Breast epithelium (tissue), 4 donors: ENCODE measurements at regions not wholly inside any gene's neighbourhood (a gene's known extent, or its start where the extent isn't known, plus 50 kb on each side); places are given as distances from the start of the nearest gene placed in this dataset.

ENCODE experiments used
- DNase-seq, 2 donors: peaks; one replicate each; pipeline ENCODE4 v3.0.0-alpha.2; 2019; ENCODE audit warnings: low spot score in 2 of 2
- H3K27ac ChIP-seq, 2 donors: fragments of 200-600 bp; sonication (generic) in 1 of 2; one replicate each; pipeline ENCODE4 v1.5.1; 2016 to 2019; ENCODE audit warnings: mild to moderate bottlenecking in 1 of 2
- H3K27me3 ChIP-seq, 2 donors: fragments of 200-600 bp; sonication (generic) in 1 of 2; one replicate each; pipeline versions ENCODE4 v1.5.1 to v1.6.0; 2017 to 2019; ENCODE audit warnings: control low read depth in 1 of 2, mild to moderate bottlenecking in 1 of 2
- H3K36me3 ChIP-seq: fragments of 200-600 bp; one replicate; pipeline ENCODE4 v1.5.1; 2019
- H3K4me1 ChIP-seq, 2 donors: fragments of 200-600 bp; sonication (generic); one replicate each; pipeline ENCODE4 v1.5.1; 2016 to 2019; ENCODE audit warnings: control low read depth in 1 of 2
- H3K4me3 ChIP-seq, 3 donors: fragments of 200-600 bp; sonication (generic); 1 replicate in 2 of 3; 2 replicates in 1 of 3; pipeline ENCODE4 v1.5.1; 2016 to 2019; ENCODE audit warnings: mild to moderate bottlenecking in 3 of 3, moderate library complexity in 2 of 3
- H3K9me3 ChIP-seq, 2 donors: fragments of 200-600 bp; sonication (generic) in 1 of 2; one replicate each; pipeline ENCODE4 v1.5.1; 2016 to 2019; ENCODE audit warnings: control low read depth in 1 of 2
- POLR2A ChIP-seq: fragments of 450-650 bp; IDR thresholded peaks from one replicate; pipeline ENCODE4 v1.6.1; 2016; ENCODE audit warnings: antibody characterized with exemption, mild to moderate bottlenecking, moderate library complexity
- POLR2AphosphoS5 ChIP-seq, 3 donors: sonication (generic); formaldehyde crosslinking; IDR thresholded peaks; one replicate each; pipeline ENCODE4 v1.6.1; 2017; ENCODE audit warnings: antibody characterized with exemption in 3 of 3
- intact Hi-C: fragments of 100-400 bp; cut with DNase I; formaldehyde crosslinking; loops from one replicate; pipeline ENCODE4 v1.15.1; 2023; ENCODE audit warnings: low total_unique reads
- TF ChIP-seq, protein P1 (sequence below), 3 donors: fragments of 450-650 bp; IDR thresholded peaks; one replicate each; pipeline ENCODE4 v1.5.1; 2016 to 2017; ENCODE audit warnings: antibody characterized with exemption in 3 of 3, mild to moderate bottlenecking in 3 of 3, moderate library complexity in 3 of 3

DNA sequence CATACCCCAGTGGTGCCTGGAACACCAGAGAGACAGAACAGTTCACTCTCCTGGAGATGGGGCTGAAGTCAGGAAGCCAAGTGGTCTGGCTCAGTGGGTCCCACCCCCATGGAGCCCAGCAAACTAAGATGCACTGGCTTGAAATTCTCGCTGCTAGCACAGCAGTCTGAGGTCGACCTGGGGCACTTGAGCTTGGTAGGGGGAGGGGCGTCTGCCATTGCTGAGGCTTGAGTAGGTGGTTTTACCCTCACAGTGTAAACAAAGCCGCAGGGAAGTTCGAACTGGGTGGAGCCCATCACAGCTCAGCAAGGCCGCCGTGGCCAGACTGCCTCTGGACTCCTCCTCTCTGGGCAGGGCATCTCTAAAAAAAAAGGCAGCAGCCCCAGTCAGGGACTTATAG is 272.0 kb downstream of the KLF13 start:
- no peak for DNase-seq
- H3K4me3 ChIP-seq = no peak overlapping the region
- no peaks in the 10 kb centered on the region for H3K4me1 ChIP-seq
- H3K27ac ChIP-seq = no peak overlapping the region
- TF ChIP-seq POLR2A = no peak
- TF ChIP-seq, protein P1, sequence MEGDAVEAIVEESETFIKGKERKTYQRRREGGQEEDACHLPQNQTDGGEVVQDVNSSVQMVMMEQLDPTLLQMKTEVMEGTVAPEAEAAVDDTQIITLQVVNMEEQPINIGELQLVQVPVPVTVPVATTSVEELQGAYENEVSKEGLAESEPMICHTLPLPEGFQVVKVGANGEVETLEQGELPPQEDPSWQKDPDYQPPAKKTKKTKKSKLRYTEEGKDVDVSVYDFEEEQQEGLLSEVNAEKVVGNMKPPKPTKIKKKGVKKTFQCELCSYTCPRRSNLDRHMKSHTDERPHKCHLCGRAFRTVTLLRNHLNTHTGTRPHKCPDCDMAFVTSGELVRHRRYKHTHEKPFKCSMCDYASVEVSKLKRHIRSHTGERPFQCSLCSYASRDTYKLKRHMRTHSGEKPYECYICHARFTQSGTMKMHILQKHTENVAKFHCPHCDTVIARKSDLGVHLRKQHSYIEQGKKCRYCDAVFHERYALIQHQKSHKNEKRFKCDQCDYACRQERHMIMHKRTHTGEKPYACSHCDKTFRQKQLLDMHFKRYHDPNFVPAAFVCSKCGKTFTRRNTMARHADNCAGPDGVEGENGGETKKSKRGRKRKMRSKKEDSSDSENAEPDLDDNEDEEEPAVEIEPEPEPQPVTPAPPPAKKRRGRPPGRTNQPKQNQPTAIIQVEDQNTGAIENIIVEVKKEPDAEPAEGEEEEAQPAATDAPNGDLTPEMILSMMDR (IDR thresholded peaks at IDR 0.05) = no peak
- H3K9me3 ChIP-seq = peaks cover 0 to 8% of the 10 kb centered on the region in 2 donors
- no peaks in the 10 kb centered on the region for H3K36me3 ChIP-seq
- intact Hi-C loops = no loop called here
- no peaks in the 10 kb centered on the region for H3K27me3 ChIP-seq

DNA sequence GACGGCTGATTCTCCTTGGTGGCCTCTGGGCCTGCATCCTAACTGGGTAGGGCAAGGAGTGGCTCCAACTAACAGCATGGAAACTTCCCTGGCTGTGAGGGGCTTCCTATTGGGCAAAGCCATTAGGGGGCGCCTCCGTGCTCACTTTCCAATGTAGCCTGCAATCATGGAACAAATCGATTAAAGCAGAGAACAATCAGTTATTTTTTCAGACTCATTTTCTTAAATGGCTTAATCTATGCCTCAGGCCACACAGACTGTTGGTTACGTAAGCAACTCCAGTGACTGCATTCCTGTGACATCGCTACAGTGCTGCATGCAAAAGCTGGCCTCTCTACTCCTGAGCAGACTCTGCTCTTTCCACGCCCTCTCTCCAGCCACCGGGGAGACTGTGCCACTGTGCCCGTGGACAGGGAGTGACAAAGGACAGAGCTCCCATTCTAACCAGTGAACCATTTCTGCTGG is 278.9 kb downstream of the KLF13 start:
- no peaks in the 10 kb centered on the region for H3K4me1 ChIP-seq
- DNase-seq = no peak
- TF ChIP-seq POLR2AphosphoS5 (IDR thresholded peaks at IDR 0.05) (no peak), POLR2A (no peak)
- TF ChIP-seq, protein P1 (IDR thresholded peaks at IDR 0.05) = no peak
- no peak overlapping the region for H3K27ac ChIP-seq
- peaks cover 0 to 8% of the 10 kb centered on the region in 2 donors for H3K9me3 ChIP-seq
- no peaks in the 10 kb centered on the region for H3K36me3 ChIP-seq
- intact Hi-C loops = no loop called here
- H3K4me3 ChIP-seq = no peak overlapping the region
- no peaks in the 10 kb centered on the region for H3K27me3 ChIP-seq

DNA sequence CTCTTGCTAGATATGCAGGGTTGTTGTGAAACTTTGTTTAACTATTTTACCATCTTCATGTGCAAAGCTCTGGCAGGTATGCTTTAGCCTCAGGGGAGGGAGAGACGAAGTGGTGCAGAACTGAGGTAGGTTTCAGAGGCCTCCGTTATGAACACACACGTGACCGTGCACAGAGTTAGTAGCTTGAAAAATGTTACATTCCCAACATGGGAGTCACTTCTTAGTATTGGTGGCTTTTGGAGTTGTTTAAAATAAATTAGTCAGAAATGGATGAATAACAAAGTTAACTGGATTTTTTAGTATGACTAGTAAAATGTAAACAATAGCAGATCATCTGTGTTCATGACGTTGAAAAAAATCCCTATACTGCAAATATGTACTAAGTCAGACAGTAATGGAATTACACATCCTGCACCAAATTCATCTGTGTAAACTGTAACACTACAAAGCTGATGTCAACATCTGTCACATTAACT is 279.6 kb downstream of the KLF13 start:
- Histone ChIP-seq H3K4me3 (no peak overlapping the region), H3K27ac (no peak overlapping the region)
- DNase-seq = no peak

DNA sequence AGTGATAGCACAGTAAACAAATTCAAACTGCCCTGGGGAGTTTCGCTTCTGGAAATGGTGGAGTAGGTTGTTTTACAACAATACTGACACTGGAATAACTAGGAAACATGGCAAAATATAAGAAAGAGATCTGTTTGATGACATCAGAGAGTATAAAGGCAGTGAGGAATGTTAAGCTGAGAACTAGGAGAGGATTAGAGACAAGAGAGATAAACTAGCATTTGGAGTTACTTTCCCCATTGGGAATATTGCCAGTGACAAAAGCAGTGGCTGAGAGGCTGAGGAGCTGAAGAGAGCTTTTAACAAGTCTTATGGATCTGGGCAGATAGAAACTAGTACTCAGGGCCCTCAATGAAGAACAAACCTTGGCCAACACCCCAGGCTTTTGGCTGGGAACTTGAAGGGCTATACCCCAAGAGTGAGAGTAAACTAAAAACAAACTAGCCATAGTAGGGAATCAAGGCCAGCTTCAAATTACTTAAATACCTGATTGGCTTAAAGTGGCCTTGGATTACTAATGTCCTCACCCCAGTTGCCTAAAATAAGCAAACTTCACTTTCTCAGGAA is 280.4 kb downstream of the KLF13 start:
- Histone ChIP-seq H3K9me3 (peaks cover 0 to 8% of the 10 kb centered on the region in 2 donors), H3K36me3 (no peaks in the 10 kb centered on the region), H3K4me1 (no peaks in the 10 kb centered on the region), H3K27ac (no peak overlapping the region), H3K4me3 (no peak overlapping the region), H3K27me3 (no peaks in the 10 kb centered on the region)
- TF ChIP-seq, protein P1 (IDR thresholded peaks at IDR 0.05) = no peak
- no peak for TF ChIP-seq POLR2AphosphoS5 (IDR thresholded peaks at IDR 0.05)
- TF ChIP-seq POLR2A = no peak
- DNase-seq = no peak
- intact Hi-C loops = no loop called here

More for the DNA sequence above, 279.6 kb downstream of the KLF13 start:
- Histone ChIP-seq H3K36me3 (no peaks in the 10 kb centered on the region), H3K9me3 (peaks cover 0 to 8% of the 10 kb centered on the region in 2 donors), H3K27me3 (no peaks in the 10 kb centered on the region), H3K4me1 (no peaks in the 10 kb centered on the region)
- intact Hi-C loops = no loop called here
- TF ChIP-seq, protein P1 (IDR thresholded peaks at IDR 0.05) = no peak
- no peak for TF ChIP-seq POLR2AphosphoS5 (IDR thresholded peaks at IDR 0.05)
- no peak for TF ChIP-seq POLR2A

DNA sequence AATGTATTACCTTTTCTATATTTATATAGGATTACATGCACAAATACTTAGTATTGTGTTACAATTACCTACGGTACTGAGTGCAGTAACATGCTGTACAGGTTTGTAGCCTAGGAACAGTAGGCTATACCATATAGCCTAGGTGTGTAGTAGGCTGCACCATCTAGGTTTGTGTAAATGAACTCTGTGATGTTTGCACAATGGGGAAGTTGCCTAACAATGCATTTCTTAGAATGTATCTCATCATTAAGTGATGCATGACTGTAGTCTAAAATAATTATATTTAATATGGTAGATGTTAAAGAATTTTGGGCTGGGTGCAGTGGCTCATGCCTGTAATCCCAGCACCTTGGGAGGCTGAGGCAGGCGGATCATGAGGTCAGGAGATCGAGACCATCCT is 281.0 kb downstream of the KLF13 start:
- H3K36me3 ChIP-seq = no peaks in the 10 kb centered on the region
- H3K9me3 ChIP-seq = peaks cover 0 to 11% of the 10 kb centered on the region in 2 donors
- DNase-seq = no peak
- TF ChIP-seq POLR2A = no peak
- TF ChIP-seq, protein P1 (IDR thresholded peaks at IDR 0.05) = no peak
- H3K4me1 ChIP-seq = no peaks in the 10 kb centered on the region
- H3K27me3 ChIP-seq = no peaks in the 10 kb centered on the region
- intact Hi-C loops = no loop called here
- H3K27ac ChIP-seq = no peak overlapping the region
- no peak overlapping the region for H3K4me3 ChIP-seq
